Spleen (tissue), 11 donors: ENCODE measurements at regions not wholly inside any gene's neighbourhood (a gene's known extent, or its start where the extent isn't known, plus 50 kb on each side); places are given as distances from the start of the nearest gene placed in this dataset.

Experiments used
- DNase-seq: peaks from one replicate; pipeline ENCODE4 v3.0.0-alpha.2; 2020
- H3K27ac ChIP-seq, 8 donors: fragments of 200-600 bp; sonication (generic) in 7 of 8; 1 replicate in 4 of 8; 2 replicates in 4 of 8; pipeline versions ENCODE4 v1.5.0 to v1.8.0; 2016 to 2021; ENCODE audit warnings: inconsistent platforms in 4 of 8, mild to moderate bottlenecking in 4 of 8, moderate library complexity in 1 of 8
- H3K27me3 ChIP-seq, 7 donors: fragments of 200-600 bp; sonication (generic) in 6 of 7; replicated peaks in 1 of 7; 1 replicate in 4 of 7; 2 replicates in 3 of 7; pipeline versions ENCODE4 v1.5.0 to v1.8.0; 2016 to 2021; ENCODE audit warnings: inconsistent platforms in 3 of 7, mild to moderate bottlenecking in 1 of 7
- H3K36me3 ChIP-seq, 6 donors: fragments of 200-600 bp; sonication (generic) in 5 of 6; 1 replicate in 4 of 6; 2 replicates in 2 of 6; pipeline versions ENCODE4 v1.5.0 to v1.8.0; 2016 to 2021; ENCODE audit warnings: inconsistent platforms in 2 of 6
- H3K4me1 ChIP-seq, 6 donors: fragments of 200-600 bp; sonication (generic) in 5 of 6; 1 replicate in 3 of 6; 2 replicates in 3 of 6; pipeline versions ENCODE4 v1.5.0 to v1.8.0; 2016 to 2021; ENCODE audit warnings: inconsistent platforms in 3 of 6
- H3K4me3 ChIP-seq, 8 donors: fragments of 200-600 bp; sonication (generic) in 7 of 8; 1 replicate in 4 of 8; 2 replicates in 4 of 8; pipeline versions ENCODE4 v1.5.0 to v1.8.0; 2016 to 2021; ENCODE audit warnings: inconsistent platforms in 4 of 8, mild to moderate bottlenecking in 4 of 8, moderate library complexity in 2 of 8
- H3K9me3 ChIP-seq, 8 donors: fragments of 200-600 bp; sonication (generic) in 7 of 8; 1 replicate in 4 of 8; 2 replicates in 4 of 8; pipeline versions ENCODE4 v1.5.0 to v1.8.0; 2016 to 2021; ENCODE audit warnings: inconsistent platforms in 4 of 8
- POLR2A ChIP-seq, 3 donors: fragments of 450-650 bp; IDR thresholded peaks; one replicate each; pipeline ENCODE4 v1.5.1; 2017; ENCODE audit warnings: antibody characterized with exemption in 3 of 3, mild to moderate bottlenecking in 1 of 3
- POLR2AphosphoS5 ChIP-seq, 3 donors: sonication (generic); formaldehyde crosslinking; IDR thresholded peaks; one replicate each; pipeline ENCODE4 v1.5.1; 2017; ENCODE audit warnings: antibody characterized with exemption in 3 of 3
- WGBS, 5 donors: extraction: QIAGEN DNeasy Blood & Tissue Kit in 3 of 5; methylation state at CpG; one replicate each; pipeline versions ENCODE4 v1.1.5 to v1.1.7; 2013 to 2018; 5-methylcytosine and 5-hydroxymethylcytosine counted together
- intact Hi-C: fragments of 100-400 bp; cut with DNase I; formaldehyde crosslinking; loops from one replicate; pipeline ENCODE4 v1.15.0; 2023; ENCODE audit warnings: low total_unique reads
- TF ChIP-seq, protein P1 (sequence below), 11 experiments: fragments of 200-600 bp in 7 of 11; fragments of 450-650 bp in 4 of 11; sonication (generic) in 4 of 11; IDR thresholded peaks in 8 of 11; conservative IDR thresholded peaks in 3 of 11; 1 replicate in 7 of 11; 2 replicates in 4 of 11; pipeline versions ENCODE4 v1.4.0 to v1.8.0; 2016 to 2021; ENCODE audit warnings: antibody characterized with exemption in 11 of 11, inconsistent platforms in 4 of 11, mild to moderate bottlenecking in 1 of 11
- donor health status: healthy with polysubstance abuse.
- donor health status: DM: no; HTN: no; CAD: no; lungs with moderate emphysema.
- donor health status: DM: no; HTN: no; CAD: no.
- donor health status: Bipolar disorder and iron deficiency.
- donor health status: healthy.
- donor health status: DM: no; HTN: no; CAD: no.
- donor health status: DM: yes; HTN: yes; CAD: no.

DNA sequence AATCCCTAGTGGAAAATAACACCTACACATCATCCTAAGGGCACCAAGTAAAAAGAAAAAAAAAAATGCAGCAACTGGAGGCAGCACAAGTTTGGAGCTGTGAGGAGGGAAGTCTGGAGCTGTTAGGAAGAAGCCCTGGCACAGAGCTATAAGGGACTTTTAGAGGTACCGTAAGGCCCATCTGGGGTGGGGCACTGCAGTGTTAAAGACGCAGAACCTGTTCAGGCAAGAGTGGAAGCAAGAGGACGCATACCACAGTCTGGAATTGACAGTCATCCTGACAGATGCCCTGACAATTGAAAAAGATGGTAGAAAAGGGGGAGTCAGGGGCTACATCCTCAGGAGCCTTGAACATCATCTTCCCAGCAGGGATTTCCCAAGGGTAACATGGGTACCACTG lies 195.9 kb upstream of the PLEKHG7 start:
- no peaks in the 10 kb centered on the region for H3K36me3 ChIP-seq
- DNase-seq = no peak
- peak overlapping the region in 6 of 8 donors; percentile 82 to 90 (median 88) for H3K27ac ChIP-seq
- no peaks in the 10 kb centered on the region for H3K27me3 ChIP-seq
- WGBS, 5 donors = 63 to 93% (median 77%) methylated on average over 3 of the region's 3 CpGs
- TF ChIP-seq POLR2A (IDR thresholded peaks at IDR 0.05) = no peak
- TF ChIP-seq, protein P1, sequence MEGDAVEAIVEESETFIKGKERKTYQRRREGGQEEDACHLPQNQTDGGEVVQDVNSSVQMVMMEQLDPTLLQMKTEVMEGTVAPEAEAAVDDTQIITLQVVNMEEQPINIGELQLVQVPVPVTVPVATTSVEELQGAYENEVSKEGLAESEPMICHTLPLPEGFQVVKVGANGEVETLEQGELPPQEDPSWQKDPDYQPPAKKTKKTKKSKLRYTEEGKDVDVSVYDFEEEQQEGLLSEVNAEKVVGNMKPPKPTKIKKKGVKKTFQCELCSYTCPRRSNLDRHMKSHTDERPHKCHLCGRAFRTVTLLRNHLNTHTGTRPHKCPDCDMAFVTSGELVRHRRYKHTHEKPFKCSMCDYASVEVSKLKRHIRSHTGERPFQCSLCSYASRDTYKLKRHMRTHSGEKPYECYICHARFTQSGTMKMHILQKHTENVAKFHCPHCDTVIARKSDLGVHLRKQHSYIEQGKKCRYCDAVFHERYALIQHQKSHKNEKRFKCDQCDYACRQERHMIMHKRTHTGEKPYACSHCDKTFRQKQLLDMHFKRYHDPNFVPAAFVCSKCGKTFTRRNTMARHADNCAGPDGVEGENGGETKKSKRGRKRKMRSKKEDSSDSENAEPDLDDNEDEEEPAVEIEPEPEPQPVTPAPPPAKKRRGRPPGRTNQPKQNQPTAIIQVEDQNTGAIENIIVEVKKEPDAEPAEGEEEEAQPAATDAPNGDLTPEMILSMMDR (IDR thresholded peaks at IDR 0.05 in 8 of 11, conservative IDR thresholded peaks at IDR 0.05 in 3 of 11) = no peak
- no peak for TF ChIP-seq POLR2AphosphoS5 (IDR thresholded peaks at IDR 0.05)
- no peak overlapping the region for H3K4me3 ChIP-seq
- intact Hi-C loops = no loop called here
- H3K9me3 ChIP-seq = no peaks in the 10 kb centered on the region
- H3K4me1 ChIP-seq = peaks cover 33 to 53% (median 52%) of the 10 kb centered on the region in 6 donors

DNA sequence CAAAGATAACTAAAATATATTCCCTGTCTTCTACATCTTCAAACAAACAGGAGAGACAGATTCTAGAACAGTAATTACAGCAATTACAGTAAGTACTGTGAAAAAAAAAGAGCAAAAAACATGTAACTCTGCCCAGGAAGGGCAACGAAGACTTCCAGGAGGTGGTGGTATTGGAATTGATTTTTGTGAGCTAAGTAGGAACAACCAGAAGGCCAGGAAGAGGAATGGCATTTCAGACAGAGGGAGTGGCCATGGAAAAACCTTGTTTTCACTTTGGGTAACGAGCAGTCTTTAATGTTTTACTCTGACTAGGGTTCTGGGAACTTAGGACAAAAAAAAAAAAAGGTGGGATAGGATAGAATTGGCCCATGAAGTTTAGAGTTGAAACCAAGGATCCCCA lies 196.3 kb upstream of the PLEKHG7 start:
- no peaks in the 10 kb centered on the region for H3K36me3 ChIP-seq
- H3K27me3 ChIP-seq = no peaks in the 10 kb centered on the region
- no peaks in the 10 kb centered on the region for H3K9me3 ChIP-seq
- H3K4me3 ChIP-seq = peak overlapping the region in 1 of 8 donors; percentile 40
- H3K27ac ChIP-seq = peak overlapping the region; percentile 20 to 90 (median 87)
- TF ChIP-seq POLR2AphosphoS5 (IDR thresholded peaks at IDR 0.05) (no peak), POLR2A (IDR thresholded peaks at IDR 0.05) (no peak)
- TF ChIP-seq, protein P1 (IDR thresholded peaks at IDR 0.05 in 8 of 11, conservative IDR thresholded peaks at IDR 0.05 in 3 of 11) = no peak
- DNase-seq = no peak
- intact Hi-C loops = no loop called here
- 59 to 75% (median 70%) methylated on average over 2 of the region's 2 CpGs for WGBS, 5 donors
- peaks cover 33 to 57% (median 54%) of the 10 kb centered on the region in 6 donors for H3K4me1 ChIP-seq

GRCh38 chr12:92505254-92506231 lies 197.2 kb upstream of the PLEKHG7 start:
- intact Hi-C loops = no loop called here
- peak overlapping the region; percentile 79 to 90 (median 87) for H3K27ac ChIP-seq
- H3K4me1 ChIP-seq = peaks cover 33 to 59% (median 54%) of the 10 kb centered on the region in 6 donors
- H3K27me3 ChIP-seq = no peaks in the 10 kb centered on the region
- TF ChIP-seq POLR2AphosphoS5 (IDR thresholded peaks at IDR 0.05) = peak in 1 of 3 donors; percentile 73
- no peak for TF ChIP-seq POLR2A (IDR thresholded peaks at IDR 0.05)
- DNase-seq = peak; percentile 84
- H3K9me3 ChIP-seq = no peaks in the 10 kb centered on the region
- no peaks in the 10 kb centered on the region for H3K36me3 ChIP-seq
- peak overlapping the region in 3 of 8 donors; percentile 1 to 40 (median 7) for H3K4me3 ChIP-seq
- 14 to 30% (median 23%) methylated on average over 12 of the region's 12 CpGs for WGBS, 5 donors

GRCh38 chr12:92504594-92504981 lies 198.2 kb upstream of the PLEKHG7 start:
- TF ChIP-seq POLR2AphosphoS5 (IDR thresholded peaks at IDR 0.05) (no peak), POLR2A (IDR thresholded peaks at IDR 0.05) (no peak)
- TF ChIP-seq, protein P1 (IDR thresholded peaks at IDR 0.05 in 8 of 11, conservative IDR thresholded peaks at IDR 0.05 in 3 of 11) = no peak
- DNase-seq = no peak
- intact Hi-C loops = no loop called here
- peak overlapping the region; percentile 79 to 90 (median 87) for H3K27ac ChIP-seq
- H3K4me1 ChIP-seq = peaks cover 33 to 59% (median 54%) of the 10 kb centered on the region in 6 donors
- no peaks in the 10 kb centered on the region for H3K9me3 ChIP-seq
- H3K27me3 ChIP-seq = no peaks in the 10 kb centered on the region
- H3K4me3 ChIP-seq = no peak overlapping the region
- 68 to 77% (median 74%) methylated on average over 5 of the region's 5 CpGs for WGBS, 5 donors
- no peaks in the 10 kb centered on the region for H3K36me3 ChIP-seq
